ENCODE measurements at regions not wholly inside any gene's neighbourhood (a gene's known extent, or its start where the extent isn't known, plus 50 kb on each side); places are given as distances from the start of the nearest gene placed in this dataset.
A peak's percentile ranks its signal among the peaks of the same experiment; 100 is the strongest.
"Not testable (repeated sequence)": the region's sequence is repeated elsewhere in the genome, so short reads cannot be mapped to it uniquely, and the experiment has no call there.

GRCh38 chr10:38390725-38391124 is 296.6 kb downstream of the ZNF37A start:
- H3K9ac ChIP-seq (replicated peaks in 1 of 4; ENCODE audit: extremely low read depth in 1 of 4, low read depth in 3 of 4, low read length in 3 of 4); H2BK5ac ChIP-seq (ENCODE audit: low read depth, low read length); H3K79me1 ChIP-seq (ENCODE audit: low read depth, low read length); H2BK15ac ChIP-seq (ENCODE audit: low read length); H4K20me1 ChIP-seq (replicated peaks in 1 of 2; ENCODE audit: control insufficient read depth in 1 of 2, insufficient read depth in 2 of 2, low read length in 2 of 2); DNase-seq (ENCODE audit: low read depth in 1 of 2, low spot score in 2 of 2); H3K23ac ChIP-seq (ENCODE audit: insufficient read length); H2BK120ac ChIP-seq (replicated peaks; ENCODE audit: low read depth, low read length); H3K36me3 ChIP-seq (ENCODE audit: control insufficient read depth in 2 of 4, insufficient read depth in 4 of 4, low read length in 3 of 4); H2AFZ ChIP-seq (ENCODE audit: low read length); H3K27me3 ChIP-seq (replicated peaks in 1 of 4; ENCODE audit: control insufficient read depth in 3 of 4, extremely low read depth in 1 of 4, insufficient read depth in 3 of 4, low read length in 3 of 4); H3K23me2 ChIP-seq (ENCODE audit: low read depth, low read length); FAIRE-seq; H2AK5ac ChIP-seq (ENCODE audit: low read depth, low read length); H3K14ac ChIP-seq (ENCODE audit: insufficient read length); H3K56ac ChIP-seq (replicated peaks; ENCODE audit: insufficient read length, low read depth, low read length); CTCF ChIA-PET (ENCODE audit: partially characterized antibody); H3K79me2 ChIP-seq (ENCODE audit: control insufficient read depth in 1 of 2, insufficient read depth in 2 of 2, low read length in 2 of 2); H3K18ac ChIP-seq (ENCODE audit: extremely low read depth, low read length); H3K4me3 ChIP-seq (ENCODE audit: extremely low read depth in 1 of 4, insufficient read depth in 2 of 4, low read depth in 3 of 4, low read length in 4 of 4); H3K9me3 ChIP-seq (ENCODE audit: insufficient read depth in 2 of 2, low read depth in 1 of 2, low read length in 1 of 2); H4K8ac ChIP-seq (ENCODE audit: extremely low read depth, insufficient read depth, low read length); POLR2A ChIA-PET (ENCODE audit: partially characterized antibody); H3K4ac ChIP-seq (replicated peaks; ENCODE audit: insufficient read length, low read depth, low read length); H2BK20ac ChIP-seq (ENCODE audit: low read length); H2BK12ac ChIP-seq (ENCODE audit: low read depth, low read length); H3K4me2 ChIP-seq (ENCODE audit: insufficient read depth in 1 of 2, low read depth in 2 of 2, low read length in 2 of 2); H3K27ac ChIP-seq (ENCODE audit: low read depth, low read length); H3K4me1 ChIP-seq (replicated peaks in 1 of 4; ENCODE audit: control insufficient read depth in 3 of 4, insufficient read depth in 4 of 4, low read length in 3 of 4); H4K5ac ChIP-seq (ENCODE audit: insufficient read length, low read depth, low read length); H4K91ac ChIP-seq (replicated peaks; ENCODE audit: insufficient read length, low read length): not testable (repeated sequence)
- 89% methylated on average over 2 of the region's 3 CpGs; no CpG with 5 or more reads in 1 of the 2 experiments for WGBS, 2 experiments (ENCODE audit: extremely low coverage in 1 of 2, insufficient coverage in 1 of 2, insufficient read length in 1 of 2, insufficient replicate concordance in 2 of 2, low coverage in 1 of 2, low lambda C conversion rate in 2 of 2, missing lambda C conversion rate in 1 of 2)
- 0 out of 4 replicates have a peak, but pooled peaks have one; percentile 8 to 11 for TF ChIP-seq RAD21 (IDR thresholded peaks at IDR 0.05 in 1 of 2, conservative IDR thresholded peaks at IDR 0.05 in 1 of 2; ENCODE audit: low read depth in 2 of 2, low read length in 2 of 2)

DNA sequence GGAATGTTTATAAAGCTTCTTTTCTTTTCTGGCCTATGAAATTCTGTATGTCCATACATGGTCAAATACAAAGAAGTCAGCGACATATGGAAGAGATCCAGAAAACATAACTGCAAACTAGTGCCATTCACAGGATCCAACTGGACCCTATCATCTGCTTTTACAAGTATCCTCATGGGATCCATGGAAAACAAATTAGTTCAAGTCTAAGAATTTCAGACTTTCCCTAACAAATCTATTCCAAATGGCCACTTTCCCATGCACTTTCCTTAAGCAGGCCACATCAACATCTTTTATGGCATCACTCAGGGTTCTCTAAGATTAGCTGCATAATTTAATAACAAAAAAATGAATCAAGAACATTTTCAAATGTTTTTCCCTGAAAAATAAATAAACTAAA is 301.3 kb downstream of the ZNF37A start:
- H4K5ac ChIP-seq (ENCODE audit: insufficient read length, low read depth, low read length); H3K56ac ChIP-seq (replicated peaks; ENCODE audit: insufficient read length, low read depth, low read length); H2BK5ac ChIP-seq (ENCODE audit: low read depth, low read length); H3K27me3 ChIP-seq (replicated peaks in 1 of 4; ENCODE audit: control insufficient read depth in 3 of 4, extremely low read depth in 1 of 4, insufficient read depth in 3 of 4, low read length in 3 of 4); H2BK15ac ChIP-seq (ENCODE audit: low read length); H4K91ac ChIP-seq (replicated peaks; ENCODE audit: insufficient read length, low read length); H2BK120ac ChIP-seq (replicated peaks; ENCODE audit: low read depth, low read length); H4K8ac ChIP-seq (ENCODE audit: extremely low read depth, insufficient read depth, low read length); H3K4me3 ChIP-seq (ENCODE audit: extremely low read depth in 1 of 4, insufficient read depth in 2 of 4, low read depth in 3 of 4, low read length in 4 of 4); H3K23ac ChIP-seq (ENCODE audit: insufficient read length); H3K4me1 ChIP-seq (replicated peaks in 1 of 4; ENCODE audit: control insufficient read depth in 3 of 4, insufficient read depth in 4 of 4, low read length in 3 of 4); H3K9ac ChIP-seq (replicated peaks in 1 of 4; ENCODE audit: extremely low read depth in 1 of 4, low read depth in 3 of 4, low read length in 3 of 4); H2AK5ac ChIP-seq (ENCODE audit: low read depth, low read length); H3K14ac ChIP-seq (ENCODE audit: insufficient read length); H3K36me3 ChIP-seq (ENCODE audit: control insufficient read depth in 2 of 4, insufficient read depth in 4 of 4, low read length in 3 of 4); H3K18ac ChIP-seq (ENCODE audit: extremely low read depth, low read length); H2BK12ac ChIP-seq (ENCODE audit: low read depth, low read length); H3K4me2 ChIP-seq (ENCODE audit: insufficient read depth in 1 of 2, low read depth in 2 of 2, low read length in 2 of 2); DNase-seq (ENCODE audit: low read depth in 1 of 2, low spot score in 2 of 2); H2BK20ac ChIP-seq (ENCODE audit: low read length); CTCF ChIA-PET (ENCODE audit: partially characterized antibody); H3K79me1 ChIP-seq (ENCODE audit: low read depth, low read length); H3K79me2 ChIP-seq (ENCODE audit: control insufficient read depth in 1 of 2, insufficient read depth in 2 of 2, low read length in 2 of 2); H3K23me2 ChIP-seq (ENCODE audit: low read depth, low read length); H3K27ac ChIP-seq (ENCODE audit: low read depth, low read length); POLR2A ChIA-PET (ENCODE audit: partially characterized antibody); H4K20me1 ChIP-seq (replicated peaks in 1 of 2; ENCODE audit: control insufficient read depth in 1 of 2, insufficient read depth in 2 of 2, low read length in 2 of 2); FAIRE-seq; H3K9me3 ChIP-seq (ENCODE audit: insufficient read depth in 2 of 2, low read depth in 1 of 2, low read length in 1 of 2); H2AFZ ChIP-seq (ENCODE audit: low read length); H3K4ac ChIP-seq (replicated peaks; ENCODE audit: insufficient read length, low read depth, low read length): not testable (repeated sequence)
- 57% methylated on average over 1 of the region's 1 CpG; no CpG with 5 or more reads in 1 of the 2 experiments for WGBS, 2 experiments (ENCODE audit: extremely low coverage in 1 of 2, insufficient coverage in 1 of 2, insufficient read length in 1 of 2, insufficient replicate concordance in 2 of 2, low coverage in 1 of 2, low lambda C conversion rate in 2 of 2, missing lambda C conversion rate in 1 of 2)
